ENCODE measurements at regions not wholly inside any gene's neighbourhood (a gene's known extent, or its start where the extent isn't known, plus 50 kb on each side); places are given as distances from the start of the nearest gene placed in this dataset.

DNA sequence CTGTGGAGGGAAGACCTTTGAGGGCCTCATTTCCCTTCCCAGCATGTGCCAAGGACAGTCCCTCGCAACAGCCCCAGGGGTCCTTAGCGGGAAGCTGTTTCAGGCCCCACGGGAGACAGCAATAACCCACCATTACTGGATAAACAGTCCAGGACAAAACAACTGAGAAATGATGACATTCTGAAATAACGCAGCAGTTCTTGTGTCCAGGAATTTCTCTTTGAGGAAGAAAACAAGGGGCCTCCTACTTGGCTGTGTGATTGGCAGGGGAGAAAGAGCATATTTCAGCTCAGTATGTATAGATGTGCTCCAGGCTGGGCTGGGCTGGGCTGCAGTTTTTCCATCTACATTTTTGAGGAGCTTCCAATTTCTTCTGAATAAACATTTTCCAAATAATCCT is 82.2 kb upstream of the THBS1 start:
- no peak overlapping the region for H3K4me3 ChIP-seq (ENCODE audit: low read length)

DNA sequence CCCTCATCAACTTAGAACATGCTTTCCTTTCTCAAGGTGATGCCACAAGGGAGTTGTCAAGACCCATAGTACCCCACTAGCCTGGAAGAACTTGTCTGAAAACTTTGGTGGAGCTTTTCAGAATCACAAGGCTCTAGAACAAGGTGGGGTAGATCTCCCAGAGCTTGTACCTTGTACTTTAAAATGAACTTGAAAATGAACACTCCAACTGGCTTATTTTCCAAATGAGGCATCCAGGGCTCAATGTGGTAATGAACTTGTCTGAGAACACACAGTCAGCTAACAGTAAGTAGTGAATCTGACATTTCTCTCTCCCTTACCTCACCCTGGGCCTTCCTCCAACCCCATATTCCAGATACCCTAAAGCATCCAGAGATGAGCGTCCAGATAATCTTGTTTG is 81.8 kb upstream of the THBS1 start:
- TF ChIP-seq ZNF274 (IDR thresholded peaks at IDR 0.05; ENCODE audit: low read depth, low read length): no peak
- H3K4me3 ChIP-seq (ENCODE audit: low read length): no peak overlapping the region

More for the DNA sequence above, 82.2 kb upstream of the THBS1 start:
- TF ChIP-seq ZNF274 (IDR thresholded peaks at IDR 0.05; ENCODE audit: low read depth, low read length): no peak

DNA sequence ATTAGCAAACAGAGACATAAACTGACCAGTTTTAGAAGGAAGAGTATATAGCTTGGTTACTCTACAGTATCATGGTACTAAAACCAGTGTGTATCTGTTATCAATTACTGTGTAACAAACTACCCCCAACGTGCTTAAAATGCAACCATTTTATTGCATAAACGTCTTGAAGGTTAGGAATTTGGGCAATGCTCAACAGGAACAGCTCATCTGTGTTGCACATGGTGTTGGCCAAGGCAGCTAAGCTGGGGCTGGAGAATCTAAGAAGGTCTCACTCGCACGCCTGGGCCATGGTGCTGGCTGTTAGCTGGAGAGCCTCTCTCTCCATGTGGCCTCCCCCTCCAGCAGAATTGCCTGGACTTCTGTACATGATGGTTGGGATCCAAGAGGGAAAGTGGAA is 81.2 kb upstream of the THBS1 start:
- no peak overlapping the region for H3K4me3 ChIP-seq (ENCODE audit: low read length)
- no peak for TF ChIP-seq ZNF274 (IDR thresholded peaks at IDR 0.05; ENCODE audit: low read depth, low read length)

DNA sequence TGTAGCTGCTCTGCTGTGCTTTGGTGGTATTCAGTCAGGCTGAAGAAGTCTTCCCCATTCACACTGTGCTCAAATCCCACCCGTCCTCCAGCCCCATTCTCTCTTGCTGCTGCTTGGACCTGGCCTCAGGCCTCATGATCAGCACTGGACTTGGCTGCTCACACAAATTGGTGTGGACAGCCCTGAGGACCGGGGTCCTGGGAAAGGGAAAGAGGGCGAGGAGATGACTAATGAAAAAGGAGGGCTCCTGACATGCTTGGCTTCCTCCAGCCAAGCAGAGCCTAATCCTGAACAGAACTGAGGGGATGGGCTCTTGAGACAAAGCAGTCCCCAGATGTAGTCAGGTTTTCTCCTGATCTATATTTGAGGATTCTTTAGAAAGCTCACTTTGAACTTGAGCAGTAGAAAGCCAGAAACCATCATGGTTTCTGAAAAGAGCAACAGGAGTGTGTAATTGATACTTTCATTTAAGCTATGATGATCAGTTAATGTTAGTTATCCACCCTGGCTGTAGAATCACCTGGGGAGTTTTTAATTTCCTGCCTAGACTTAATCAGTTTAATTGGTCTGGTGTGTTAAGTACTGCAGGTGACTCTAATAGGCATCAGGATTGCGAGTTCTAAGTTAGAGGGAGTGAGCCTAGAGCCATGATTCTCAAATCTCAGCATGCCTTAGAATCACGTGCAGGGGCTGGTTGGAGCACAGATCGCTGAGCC is 79.4 kb upstream of the THBS1 start:
- TF ChIP-seq ZNF274 (IDR thresholded peaks at IDR 0.05; ENCODE audit: low read depth, low read length): no peak
- H3K4me3 ChIP-seq (ENCODE audit: low read length): no peak overlapping the region

DNA sequence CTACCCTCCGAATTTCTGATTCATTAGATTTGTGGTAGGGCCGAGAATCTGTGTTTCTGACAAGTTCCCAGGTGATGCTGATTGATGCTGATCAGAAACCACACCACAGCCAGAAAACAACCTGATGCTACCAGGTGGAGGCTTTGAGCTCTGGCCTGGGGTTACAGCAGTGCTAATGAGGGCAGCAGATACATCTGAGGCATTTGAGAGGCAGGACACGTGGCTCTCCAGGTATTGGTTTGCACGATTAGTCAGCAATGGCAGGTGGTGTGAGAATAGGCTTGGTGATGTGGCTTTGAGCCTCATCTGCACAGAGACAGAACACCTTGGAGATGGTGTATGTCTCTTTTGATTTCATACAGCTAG is 78.8 kb upstream of the THBS1 start:
- no peak overlapping the region for H3K4me3 ChIP-seq (ENCODE audit: low read length)
- no peak for TF ChIP-seq ZNF274 (IDR thresholded peaks at IDR 0.05; ENCODE audit: low read depth, low read length)

DNA sequence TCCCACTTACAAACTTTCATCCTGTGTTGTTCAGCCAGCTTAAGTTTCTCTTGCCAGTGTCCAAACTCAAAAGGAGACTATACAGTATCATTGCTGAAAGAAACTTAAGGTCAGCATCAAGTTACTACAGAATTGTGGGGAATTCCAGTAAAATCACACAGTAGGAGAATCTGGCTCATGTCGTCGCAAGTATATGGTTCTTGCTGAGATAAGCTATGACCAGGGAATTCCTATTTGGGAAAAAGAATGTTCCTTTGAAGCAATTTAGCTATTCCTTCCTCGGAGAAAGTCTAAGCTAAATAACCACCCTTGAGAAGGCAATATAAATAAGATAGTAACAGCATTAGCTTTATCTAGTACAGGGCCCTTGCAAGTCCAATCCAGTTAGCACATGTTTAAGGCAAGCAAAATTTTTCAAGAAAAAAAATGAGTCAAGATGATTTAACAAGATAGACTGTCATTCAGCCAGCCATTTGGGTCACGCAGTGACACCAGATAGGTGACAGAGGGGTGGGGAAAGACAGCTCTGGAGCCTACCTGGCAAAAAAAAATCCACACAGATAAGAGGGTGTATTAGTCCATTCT is 78.2 kb upstream of the THBS1 start:
- TF ChIP-seq ZNF274 (IDR thresholded peaks at IDR 0.05; ENCODE audit: low read depth, low read length): no peak
- H3K4me3 ChIP-seq (ENCODE audit: low read length): no peak overlapping the region

DNA sequence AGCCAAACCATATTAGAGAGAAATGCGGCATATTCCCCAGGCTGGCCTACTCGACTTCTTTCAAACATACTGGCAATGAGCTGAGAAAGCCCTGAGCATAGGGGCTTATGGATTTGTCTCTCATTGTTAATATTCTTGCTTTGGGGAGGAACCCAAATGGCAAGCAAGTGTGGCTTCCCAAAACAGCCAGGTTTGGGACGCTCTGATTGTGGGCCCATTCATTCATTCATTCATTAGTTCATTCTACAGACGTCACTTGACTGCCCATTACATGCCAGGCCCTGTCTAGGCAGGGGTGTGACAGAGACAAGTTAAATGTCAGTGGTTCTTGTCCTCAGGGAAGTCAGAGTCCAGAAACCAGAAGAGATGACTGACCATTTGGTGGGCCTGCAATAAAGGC is 77.4 kb upstream of the THBS1 start:
- no peak for TF ChIP-seq ZNF274 (IDR thresholded peaks at IDR 0.05; ENCODE audit: low read depth, low read length)
- no peak overlapping the region for H3K4me3 ChIP-seq (ENCODE audit: low read length)

DNA sequence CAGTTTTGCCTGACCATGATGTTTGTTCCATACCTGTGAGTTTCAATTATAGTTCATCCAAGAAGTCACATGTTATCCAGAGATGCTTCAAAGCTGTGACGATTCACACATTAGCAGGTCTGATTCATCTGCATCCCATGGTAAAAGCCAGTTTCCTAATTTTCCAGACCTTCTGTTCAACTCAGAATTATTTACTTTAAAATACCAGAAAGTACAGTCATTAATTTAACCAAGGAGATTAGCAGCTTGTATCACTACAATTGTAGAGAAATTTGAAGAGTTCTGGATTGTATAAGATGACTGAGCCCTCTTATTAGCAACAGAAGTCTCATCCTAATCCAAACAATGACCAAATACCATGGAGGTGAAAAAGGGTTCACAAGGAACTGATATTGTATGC is 76.1 kb upstream of the THBS1 start:
- TF ChIP-seq ZNF274 (IDR thresholded peaks at IDR 0.05; ENCODE audit: low read depth, low read length): no peak
- H3K4me3 ChIP-seq (ENCODE audit: low read length): no peak overlapping the region

DNA sequence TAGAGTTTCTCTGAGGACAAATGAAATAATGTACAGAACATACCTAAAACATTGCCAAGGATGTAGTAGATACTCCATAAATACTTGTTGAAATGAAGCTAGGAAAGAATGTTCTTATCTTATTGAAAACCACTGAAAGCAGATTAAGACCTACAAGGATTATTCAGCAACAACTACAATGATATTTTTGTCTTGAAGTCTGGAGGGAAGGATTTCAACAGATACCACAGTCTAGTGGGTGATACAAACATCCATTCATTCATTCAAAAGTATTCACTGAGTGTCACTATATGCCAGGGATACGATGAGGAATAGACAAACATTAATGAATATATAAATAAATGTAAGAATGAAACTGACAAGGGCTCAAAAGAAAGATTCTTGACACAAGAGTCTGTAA is 74.7 kb upstream of the THBS1 start:
- no peak overlapping the region for H3K4me3 ChIP-seq (ENCODE audit: low read length)
- no peak for TF ChIP-seq ZNF274 (IDR thresholded peaks at IDR 0.05; ENCODE audit: low read depth, low read length)

DNA sequence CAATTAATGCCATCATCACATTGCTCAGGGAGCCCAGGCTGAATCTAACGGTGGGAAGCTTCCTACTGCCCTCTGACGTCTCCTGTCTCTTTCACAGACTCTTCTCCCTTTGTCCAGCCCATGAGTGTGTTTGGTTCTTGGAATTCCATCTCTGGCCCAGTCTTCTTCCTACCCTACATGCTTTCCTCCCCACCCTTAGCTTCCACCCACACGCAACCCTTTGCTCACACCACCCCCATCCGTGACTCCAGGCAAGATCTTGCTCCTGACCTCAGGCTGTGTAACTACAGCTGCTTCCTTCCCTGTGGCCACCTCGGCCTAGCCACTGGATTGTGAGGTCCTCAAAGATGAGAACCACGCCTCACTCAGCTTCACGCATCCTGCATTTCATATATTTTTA is 72.3 kb upstream of the THBS1 start:
- TF ChIP-seq ZNF274 (IDR thresholded peaks at IDR 0.05; ENCODE audit: low read depth, low read length): no peak

DNA sequence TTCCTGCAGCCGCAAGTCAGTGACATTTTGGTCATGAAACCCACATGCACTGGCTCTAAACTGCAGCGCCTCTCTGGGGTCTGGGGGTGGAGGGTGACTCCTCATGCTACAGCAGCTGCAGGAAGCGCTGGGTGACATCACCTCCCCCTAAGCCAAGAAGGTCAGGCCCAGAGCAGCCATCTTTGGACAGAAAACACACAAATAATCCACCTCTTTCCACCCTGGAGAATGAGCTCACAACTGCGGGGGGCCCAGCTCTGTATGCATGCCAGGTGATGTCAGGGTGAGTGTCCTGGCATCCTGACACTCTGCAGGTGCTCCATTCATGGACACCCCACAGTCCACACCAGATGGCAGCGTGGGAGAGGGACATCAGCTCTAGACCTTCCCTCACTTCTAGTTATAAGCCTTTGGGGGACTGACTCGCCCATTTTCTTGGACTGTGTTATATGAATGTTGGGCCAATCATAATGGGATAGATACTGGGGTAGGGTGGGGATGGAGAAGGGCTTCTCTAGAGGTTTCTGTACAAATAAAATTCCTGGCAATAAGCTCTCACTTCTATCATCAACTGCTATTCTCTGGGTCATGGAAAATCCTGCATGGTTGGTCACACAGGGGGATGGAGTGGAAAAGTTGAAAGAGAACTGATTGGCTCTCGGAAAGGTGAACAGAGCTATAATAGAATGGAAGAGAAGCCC is 70.7 kb upstream of the THBS1 start:
- TF ChIP-seq ZNF274 (IDR thresholded peaks at IDR 0.05; ENCODE audit: low read depth, low read length): no peak
- no peak overlapping the region for H3K4me3 ChIP-seq (ENCODE audit: low read length)

More for the DNA sequence above, 72.3 kb upstream of the THBS1 start:
- no peak overlapping the region for H3K4me3 ChIP-seq (ENCODE audit: low read length)

DNA sequence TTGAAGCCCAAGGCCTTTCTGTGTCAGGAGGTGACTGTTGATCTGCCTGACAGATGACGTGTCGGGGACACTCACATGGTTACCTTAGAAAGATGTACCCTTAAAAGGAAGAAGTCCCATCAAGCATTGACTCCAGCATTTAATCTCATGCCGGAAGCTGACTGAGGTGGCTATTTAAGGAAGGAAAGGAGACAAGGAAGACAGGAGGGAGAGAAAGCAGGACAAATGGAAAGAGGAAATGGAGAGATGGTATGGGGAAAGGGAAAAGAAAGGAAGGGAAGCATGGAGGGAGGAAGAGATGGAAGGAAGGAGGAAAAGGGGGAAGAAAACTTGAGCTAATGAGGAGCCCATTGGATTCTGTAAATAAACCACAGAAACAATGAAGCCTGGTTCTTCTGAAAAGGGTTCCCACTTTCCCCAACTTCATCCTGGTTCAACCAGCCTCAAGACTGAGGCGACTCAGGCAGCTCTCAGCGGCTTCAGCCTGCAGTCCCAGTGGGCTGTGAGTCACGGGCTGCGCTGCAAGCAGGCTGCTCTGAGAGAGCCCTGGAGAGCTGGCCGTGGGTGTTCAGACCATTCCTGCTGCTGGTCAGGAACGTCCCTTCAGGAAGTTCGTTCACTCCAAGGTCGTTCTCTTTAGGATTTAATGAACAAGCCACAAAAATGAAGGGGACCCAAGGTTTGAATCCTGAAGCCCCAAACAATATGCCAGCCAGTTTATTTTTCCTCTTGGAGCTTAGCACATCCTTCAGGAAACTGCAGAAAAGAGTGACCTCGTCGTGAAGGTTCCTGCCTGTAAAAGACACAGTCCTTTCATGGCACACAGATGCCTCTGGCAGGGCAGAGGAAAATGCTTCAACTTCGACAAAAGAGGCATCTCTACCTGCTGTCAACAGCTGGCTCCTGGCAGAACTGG is 69.6 kb upstream of the THBS1 start:
- no peak overlapping the region for H3K4me3 ChIP-seq (ENCODE audit: low read length)
- TF ChIP-seq ZNF274 (IDR thresholded peaks at IDR 0.05; ENCODE audit: low read depth, low read length): no peak

DNA sequence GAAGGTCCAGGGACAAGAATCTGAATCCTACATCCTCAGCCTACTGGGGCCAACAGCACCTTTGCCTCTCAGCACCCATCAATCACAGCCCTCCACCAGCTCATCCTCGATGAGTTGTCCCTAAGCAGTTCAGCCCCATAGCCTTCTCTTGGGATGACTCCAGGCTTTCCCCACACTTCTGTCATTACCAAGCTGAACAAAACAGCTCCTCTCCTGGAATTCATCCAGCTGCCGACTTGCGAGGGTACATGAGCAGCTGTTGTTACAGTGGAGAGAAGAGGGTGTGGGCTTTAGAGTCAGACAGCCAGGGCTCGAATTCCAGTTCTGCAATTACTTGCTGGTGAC is 69.0 kb upstream of the THBS1 start:
- no peak for TF ChIP-seq ZNF274 (IDR thresholded peaks at IDR 0.05; ENCODE audit: low read depth, low read length)
- H3K4me3 ChIP-seq (ENCODE audit: low read length): no peak overlapping the region

DNA sequence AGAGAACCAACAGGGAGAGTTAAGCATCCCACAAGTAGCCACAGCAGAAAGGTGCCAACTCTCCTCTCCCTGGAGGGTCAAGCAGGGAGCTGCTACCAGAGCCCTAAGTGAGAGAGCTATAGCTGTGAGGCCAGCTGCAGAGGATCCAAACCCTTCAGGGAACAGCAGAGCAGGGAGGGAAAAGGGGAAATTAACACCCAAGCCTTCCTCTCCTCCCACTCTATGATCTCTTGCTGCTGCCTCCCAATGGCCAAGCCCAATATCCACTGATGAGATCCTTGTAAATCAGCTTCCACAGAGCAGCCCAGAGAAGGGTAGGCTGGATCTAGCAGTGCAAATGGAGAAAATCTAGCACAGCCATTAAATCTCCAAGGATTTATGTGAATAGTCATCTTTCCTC is 68.2 kb upstream of the THBS1 start:
- H3K4me3 ChIP-seq (ENCODE audit: low read length): no peak overlapping the region
- no peak for TF ChIP-seq ZNF274 (IDR thresholded peaks at IDR 0.05; ENCODE audit: low read depth, low read length)
